HG03025 (cell line): ENCODE measurements at regions not wholly inside any gene's neighbourhood (a gene's known extent, or its start where the extent isn't known, plus 50 kb on each side); places are given as distances from the start of the nearest gene placed in this dataset.

ENCODE experiments used
- ATAC-seq: cut with Tn5 transposase; IDR thresholded peaks from one replicate; pipeline ENCODE4 v1.9.1; 2021; ENCODE audit warnings: mild to moderate bottlenecking, moderate library complexity; ENCODE audit not compliant: unreplicated experiment, low FRiP score

DNA sequence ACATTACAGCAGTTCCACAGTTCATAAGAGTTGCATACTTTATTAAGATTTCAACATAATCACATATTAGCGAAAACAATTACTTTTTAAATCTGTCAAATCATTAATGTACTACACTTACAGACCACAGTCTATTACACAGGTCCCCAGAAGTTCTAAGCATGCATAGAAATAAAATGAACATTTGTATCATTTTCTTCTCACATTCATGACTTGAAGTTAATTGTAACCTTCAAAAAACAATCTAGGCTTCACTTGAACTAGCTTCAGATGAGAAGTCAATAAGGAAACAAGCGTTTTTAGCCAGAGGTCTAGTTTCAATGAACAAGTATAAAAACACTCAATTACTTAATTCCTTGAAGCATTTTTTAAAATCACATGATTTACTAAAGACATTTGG lies 238.3 kb downstream of the HACE1 start:
- ATAC-seq, result no peak

DNA sequence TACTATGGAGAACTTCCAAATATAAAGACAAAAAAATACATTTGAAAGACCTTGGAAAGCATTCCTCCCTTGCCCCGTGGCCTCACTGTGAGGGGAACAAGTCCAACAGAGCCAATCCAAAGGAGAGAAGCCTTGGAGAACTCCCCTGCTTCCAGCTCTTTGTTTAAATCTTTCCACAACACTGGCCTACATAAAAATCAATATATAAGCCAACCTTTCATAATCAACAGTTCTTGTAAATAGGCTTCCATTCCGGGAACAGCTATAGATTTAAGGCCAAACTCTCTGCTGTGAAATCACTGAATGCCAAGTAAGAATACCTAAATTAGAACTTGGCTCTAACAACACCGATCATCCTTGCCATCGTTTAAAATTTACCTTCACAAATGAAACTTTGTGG lies 242.1 kb downstream of the HACE1 start:
- ATAC-seq, result no peak

DNA sequence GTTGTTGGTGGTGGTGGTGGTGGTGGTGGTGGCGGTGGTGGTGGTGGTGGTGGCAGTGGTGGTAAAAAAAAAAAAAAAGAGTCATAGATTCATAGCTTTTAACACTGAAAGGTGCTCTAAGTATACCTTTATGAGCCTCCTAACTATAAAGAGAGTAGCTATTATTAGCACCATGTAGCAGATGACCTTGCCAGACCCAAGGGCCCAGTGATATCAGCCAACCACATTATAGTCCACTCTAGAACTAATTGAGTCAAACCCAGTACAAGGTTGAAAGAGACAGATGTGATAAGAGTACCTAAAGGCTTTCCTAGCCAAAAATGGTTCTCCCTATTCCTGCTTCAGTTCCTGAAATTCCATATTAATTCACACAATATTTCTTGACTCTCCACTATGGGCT lies 245.3 kb downstream of the HACE1 start:
- ATAC-seq, result no peak

DNA sequence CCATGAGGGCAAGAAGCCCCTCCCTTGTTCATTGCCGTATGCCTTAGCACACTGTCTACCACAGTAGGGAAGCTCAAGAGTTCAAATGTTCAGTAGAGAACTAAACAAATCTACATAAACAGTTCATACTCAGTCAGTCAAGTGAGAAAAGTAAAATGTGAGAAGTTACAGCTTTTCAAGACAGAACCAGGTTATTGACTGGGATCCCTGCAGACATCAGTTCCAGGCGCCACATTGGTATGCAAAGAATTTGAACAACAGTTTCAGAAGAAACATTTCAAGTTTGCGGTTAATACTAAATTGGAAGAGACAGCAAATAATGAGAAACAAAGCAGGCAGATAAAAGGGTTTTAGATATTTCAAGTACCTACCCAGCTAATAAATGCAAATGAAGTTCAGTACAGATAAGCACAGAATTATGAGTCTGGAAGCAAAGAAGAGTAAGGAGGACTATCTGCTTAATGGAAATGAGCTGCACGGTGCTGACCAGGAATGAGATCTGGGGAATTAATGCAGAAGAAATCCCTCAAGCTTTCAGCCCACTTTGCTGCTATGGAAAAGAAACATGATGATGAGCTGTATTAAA lies 246.2 kb downstream of the HACE1 start:
- ATAC-seq, result no peak

DNA sequence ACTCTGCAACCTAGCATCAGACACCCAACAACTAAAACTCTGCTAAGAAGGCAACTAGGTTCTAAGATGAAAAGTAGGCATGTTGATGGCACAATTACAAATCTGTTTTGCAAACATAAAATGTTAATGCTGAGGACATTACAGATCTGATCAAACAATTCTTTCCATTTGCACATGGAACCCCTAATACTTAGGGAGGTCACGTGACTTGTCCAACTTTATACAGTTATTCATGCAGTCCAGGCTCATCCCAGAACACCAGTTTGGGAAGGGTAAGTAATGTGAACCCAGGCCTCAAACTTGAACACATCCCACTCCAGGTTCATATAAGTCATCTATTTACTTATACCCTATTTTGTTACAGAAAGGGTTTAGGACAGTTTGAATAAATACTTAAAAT lies 247.2 kb downstream of the HACE1 start:
- no peak for ATAC-seq

DNA sequence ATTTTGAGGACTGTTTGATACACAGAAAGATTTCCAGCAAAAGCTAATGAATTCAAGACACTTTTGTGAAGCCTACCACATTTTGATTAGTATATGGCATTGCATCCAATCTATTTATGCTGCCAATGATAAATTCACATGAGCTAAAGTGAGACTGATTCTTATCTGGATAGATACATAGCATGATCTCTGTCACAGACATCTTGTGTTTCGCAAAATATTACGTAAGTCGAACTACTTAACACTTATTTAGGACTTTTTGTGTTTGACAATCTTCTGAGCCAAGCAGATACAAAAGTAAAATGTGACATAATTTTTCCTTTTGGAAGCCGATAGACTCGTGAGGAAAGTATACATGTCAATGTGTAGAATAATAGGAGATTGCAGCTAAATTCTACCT lies 251.6 kb downstream of the HACE1 start:
- no peak for ATAC-seq

DNA sequence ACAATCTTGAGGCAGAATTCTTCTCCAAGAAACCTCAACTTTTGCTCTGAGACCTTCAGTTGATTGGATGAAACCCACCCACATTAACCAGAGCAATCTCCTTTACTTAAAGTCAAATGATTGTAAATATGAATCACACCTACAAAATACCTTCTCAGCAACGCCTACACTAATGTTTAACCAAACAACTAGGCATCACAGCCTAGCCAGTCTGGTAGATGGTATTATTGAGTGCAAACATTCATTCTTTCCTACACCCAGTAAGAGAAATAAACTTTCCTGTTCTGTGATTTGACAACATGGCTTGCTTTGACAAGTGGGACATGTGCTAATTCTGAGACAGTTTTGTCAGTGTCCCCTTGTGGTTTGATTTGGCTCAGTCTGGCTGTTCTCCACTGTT lies 252.2 kb downstream of the HACE1 start:
- ATAC-seq, result no peak

DNA sequence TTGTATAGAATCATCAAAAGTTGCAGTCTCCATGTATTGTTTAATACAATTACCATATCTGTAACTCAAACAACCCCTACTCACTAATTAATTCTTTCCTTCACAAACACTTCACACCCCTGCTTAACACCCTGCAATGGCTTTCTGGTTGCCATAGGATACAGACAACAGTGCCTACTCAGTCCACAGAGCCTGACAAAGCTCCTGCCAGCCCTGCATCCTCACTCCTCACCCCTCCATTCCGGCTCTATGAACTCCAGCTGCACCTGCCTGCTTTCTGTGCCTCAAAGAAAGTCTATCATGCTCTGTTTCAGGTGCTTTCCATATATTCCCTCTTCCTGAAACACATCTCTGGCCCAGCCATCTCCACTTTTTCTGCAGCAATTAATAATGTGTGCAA lies 253.4 kb downstream of the HACE1 start:
- ATAC-seq, result no peak

DNA sequence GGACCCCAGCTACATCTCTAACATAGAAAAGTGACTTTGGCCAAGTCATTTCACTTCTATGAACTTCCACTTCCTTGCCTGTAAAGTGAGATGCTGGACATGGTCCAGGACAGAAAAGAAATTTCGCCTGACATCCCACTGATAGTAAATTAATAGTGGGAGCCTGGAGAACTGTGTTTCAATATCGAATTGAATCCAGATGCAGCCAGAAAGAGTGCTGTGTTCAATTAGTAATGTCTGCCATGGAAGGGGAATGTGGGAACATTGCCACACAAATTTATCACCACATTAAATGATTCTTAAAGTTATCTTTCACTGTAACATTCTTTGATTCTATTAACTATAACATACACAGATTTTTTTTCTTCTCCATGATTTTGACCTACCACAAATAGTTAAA lies 255.0 kb downstream of the HACE1 start:
- no peak for ATAC-seq

DNA sequence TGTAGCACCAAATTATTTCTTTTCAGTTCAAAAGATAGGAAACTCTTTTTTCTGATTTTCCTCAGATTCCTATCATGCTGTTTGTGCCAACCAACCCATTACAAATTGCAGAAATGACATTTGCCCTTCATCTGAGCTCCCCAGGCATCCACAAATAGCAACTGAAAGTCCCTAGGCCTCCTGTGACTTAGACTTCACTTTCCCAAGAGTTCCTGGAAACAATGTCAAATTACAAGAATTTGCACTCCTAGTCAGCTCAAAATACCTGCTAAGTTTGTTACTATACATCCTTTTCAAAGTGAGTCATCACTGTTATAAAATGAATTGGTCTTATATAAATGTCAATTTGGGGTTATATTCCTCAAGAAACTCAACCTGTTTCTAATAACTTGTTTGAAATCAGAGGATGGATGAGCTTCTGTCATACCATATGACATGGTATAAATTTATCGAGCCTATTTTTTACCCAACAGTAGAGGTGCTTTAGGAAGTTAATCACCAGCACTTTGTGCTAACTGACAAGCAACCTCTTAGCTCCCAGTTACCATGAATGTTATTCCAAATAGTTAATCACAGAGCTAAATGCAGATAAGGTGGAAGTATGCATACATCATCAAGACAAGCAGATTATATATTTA lies 256.5 kb downstream of the HACE1 start:
- no peak for ATAC-seq

DNA sequence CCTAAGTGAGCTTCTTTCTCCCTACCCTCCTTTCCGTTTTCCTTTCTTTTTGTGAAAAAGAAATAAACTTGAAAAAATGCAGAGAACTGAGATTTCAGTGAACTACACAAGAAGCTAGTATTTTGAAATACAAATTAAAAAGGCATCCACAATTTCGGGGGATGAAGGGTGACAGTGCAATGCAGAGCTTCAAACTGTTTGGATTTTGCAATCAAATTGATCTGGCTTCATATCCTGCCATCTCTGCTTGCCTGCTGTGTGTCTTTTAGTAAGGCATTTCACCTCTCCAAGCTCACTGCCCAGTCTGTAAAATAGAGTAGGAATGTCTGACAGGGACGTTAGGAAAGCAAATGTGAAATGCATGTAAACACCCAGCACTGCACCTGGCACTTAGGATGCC lies 258.0 kb downstream of the HACE1 start:
- no peak for ATAC-seq

DNA sequence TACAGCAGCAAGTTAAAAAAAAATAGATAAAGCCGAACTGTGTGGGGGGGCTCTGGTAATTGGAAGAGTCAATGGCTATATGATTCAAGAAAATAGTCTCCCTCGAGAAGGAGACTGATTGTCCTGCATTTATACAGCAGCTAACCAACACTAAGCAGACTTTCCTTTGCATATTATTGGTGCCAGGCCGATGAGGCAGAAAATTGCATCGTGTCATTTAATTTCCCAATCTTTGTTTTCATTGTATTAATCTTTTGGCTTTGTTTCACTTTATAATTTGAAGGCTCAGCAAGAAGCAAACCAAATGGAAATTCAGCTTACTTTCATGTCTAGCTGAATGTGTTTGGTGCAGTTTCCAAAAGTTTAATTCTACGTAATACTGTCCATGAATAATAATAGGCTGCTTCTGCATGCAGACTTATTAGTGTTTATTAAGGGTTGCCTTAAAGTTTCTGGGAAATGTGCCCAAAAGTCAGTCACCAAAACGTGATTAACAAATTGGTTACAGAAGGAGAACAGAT lies 258.5 kb downstream of the HACE1 start:
- ATAC-seq, result no peak

DNA sequence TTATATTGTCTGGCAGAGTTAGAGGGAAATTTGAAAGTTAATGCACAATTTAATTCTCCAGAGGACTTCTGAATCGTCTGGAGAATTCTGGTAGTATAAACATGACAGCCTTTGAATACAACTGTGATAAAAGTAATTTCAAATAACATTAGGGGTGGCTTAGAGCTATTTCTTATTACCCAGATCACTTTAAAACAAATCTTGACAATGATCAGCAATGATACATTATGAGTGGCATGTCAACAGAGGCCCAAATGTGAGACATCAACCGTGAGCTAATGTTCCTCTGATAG lies 259.1 kb downstream of the HACE1 start:
- no peak for ATAC-seq

DNA sequence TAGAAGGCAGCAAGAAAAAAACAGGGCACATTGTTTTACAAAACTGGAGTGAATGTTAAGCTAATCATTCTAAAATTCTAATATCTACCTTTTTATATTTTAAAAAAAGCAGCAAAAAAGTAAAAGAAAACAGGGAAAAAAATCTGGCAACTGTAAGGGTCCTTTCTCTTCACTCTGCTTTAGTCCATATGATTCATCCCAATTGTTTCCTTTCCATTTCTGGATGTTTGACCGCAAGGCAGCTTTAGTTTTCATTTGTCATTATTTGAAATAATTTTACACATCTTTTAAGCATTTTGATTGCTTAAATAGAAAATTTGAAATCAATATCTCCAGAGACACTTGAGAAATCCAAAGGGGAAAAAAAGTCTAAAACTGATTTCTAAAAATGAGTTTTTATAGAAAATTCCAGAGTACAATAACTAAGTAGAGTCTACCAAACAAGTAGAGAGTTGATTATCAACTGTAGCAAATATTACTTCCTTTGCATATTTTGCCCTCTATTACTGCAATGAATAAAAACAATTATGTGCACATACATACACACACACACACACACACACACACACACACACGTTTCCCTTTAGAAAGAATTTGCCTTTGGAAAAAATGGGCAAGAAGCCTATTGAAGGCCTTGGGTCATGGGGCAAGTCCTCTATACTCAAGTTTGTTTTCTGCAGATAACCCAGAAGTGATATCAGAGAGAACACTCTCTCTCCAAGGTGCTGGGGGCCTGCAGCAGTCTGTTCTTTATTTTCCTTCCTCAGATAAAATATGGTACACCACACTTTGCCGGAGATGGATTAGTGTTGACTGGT lies 259.7 kb downstream of the HACE1 start:
- ATAC-seq, result no peak

DNA sequence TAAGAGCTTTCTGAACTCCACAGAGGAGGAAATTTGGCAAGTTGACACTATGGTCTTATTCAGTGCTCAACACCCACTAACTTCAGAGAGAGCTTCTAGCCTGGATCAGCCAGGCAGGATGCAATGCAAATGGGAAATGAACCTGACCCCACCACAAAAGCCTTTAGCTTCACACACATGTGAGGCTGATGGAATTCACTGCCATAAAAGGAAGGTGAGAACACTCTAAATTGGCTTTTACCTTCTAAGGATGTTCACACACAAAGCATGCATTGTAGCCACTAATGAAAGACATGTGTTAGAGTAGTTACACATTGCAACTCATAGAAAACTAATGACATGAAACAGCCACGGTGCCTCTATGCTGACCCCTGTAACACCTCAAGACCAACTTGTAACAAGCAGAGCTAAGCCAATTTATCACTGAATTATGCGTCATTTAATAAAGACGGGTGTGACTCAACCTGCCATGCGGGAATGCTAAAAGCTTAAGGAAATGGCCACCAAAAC lies 262.1 kb downstream of the HACE1 start:
- no peak for ATAC-seq

DNA sequence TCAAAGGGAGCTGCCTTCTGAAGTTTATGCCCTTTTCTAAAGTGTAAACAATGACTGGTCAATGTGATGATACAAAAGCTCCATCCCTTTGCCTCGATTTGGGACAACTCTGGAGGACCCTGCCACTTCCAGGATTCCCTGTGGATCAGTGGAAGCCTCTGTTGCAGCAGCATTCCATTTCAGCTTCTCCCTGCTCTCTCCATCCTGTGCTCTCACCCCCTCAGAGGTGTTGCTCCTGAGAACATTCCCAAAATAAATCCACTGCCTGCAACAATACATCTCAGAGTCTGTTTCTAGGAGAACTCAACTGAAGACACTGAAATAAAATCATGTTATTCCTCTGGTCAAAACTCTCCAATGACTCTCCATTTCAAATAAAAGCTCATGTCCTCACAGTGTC lies 263.6 kb downstream of the HACE1 start:
- no peak for ATAC-seq

DNA sequence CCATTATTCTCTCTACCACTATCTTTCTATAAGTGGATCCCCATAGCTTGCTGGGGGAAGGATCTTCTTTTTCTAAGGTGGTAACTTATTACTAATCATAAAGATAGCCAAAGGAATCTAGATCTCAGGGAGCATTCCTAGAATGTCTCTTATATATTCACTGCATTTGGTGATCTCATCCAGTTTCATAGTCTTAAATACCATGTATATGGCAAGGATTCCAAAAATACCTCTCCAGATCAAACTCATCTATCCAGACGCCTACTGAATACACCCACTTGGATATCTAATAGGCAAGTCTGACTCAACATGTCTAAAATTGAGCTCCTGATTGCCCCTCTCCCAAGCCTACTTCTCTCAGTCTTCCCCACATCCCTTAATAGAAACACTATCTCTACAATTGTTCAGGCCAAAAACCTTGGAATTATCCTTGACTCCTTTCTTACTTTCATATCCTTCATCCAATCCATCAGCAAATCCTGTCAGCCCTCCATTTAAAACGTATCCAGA lies 264.4 kb downstream of the HACE1 start:
- ATAC-seq, result no peak

DNA sequence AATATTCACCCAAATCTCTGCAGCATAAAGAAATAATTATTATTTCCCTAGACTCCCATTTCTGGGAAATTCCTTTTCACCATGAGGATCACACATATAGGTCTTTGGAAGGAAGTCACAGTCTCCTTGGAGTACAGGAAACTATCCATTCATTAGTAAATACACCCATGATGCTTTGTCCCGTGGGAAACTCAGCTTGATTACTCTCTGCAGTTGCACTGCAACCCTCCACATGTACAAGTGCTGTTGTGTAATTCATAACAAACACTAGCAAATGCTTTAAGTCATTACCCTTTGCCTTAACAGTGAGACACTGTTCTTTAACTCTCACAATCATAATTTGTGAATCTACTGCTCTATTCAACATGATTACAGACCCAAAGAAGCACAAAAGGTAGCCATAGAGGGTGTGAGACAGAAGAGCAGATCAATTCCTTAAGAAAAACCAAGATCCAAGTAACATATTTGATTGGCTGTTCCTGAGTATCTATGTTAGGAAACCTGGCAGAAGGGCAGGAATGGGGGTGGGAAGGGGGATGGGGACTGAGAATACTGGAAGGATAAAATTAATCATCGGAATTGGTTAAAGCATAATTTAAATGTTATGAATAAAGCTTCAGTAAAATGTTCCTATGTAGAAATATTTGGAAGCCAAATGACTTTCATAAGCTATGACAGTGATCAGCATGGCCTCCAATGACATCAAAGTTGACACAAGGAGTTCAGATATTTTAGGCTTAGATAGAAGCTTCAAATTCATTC lies 268.0 kb downstream of the HACE1 start:
- ATAC-seq, result no peak

DNA sequence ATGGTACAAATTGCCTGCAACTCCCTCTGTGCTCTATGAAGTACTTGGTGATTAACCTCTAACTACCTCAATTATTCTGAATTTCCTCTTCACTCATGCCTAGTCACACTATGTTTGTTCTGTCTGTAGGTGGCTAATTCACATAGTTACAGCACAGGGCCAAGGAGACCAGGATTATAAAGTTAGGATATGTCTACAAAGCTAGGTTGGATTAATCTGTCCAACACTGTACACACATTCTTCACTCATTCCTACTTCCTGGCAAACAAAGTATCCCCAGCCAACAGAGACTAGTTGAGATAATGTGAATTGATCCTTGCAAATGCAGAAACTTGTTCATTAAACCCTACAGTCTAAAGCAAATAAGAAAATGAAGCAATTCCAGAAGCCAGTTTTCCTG lies 269.8 kb downstream of the HACE1 start:
- ATAC-seq, result no peak

DNA sequence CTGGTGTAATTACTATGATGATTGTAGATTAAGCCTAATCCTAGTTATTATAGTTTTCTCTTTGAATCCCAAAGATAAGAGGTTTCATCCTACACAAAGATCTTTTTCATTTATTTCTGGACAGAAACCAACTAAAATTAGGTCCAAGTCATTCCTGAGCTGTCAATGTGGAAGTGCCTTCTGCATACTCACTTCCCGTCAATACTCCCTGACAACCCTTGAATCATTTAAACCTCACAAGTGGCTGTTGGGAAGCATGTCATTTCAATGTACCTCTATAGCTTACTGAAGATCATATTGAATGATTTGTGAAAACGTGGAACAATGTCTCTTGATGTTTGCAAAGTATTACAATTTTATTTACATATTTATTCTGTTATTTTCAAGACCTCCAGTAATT lies 274.1 kb downstream of the HACE1 start:
- ATAC-seq, result no peak

DNA sequence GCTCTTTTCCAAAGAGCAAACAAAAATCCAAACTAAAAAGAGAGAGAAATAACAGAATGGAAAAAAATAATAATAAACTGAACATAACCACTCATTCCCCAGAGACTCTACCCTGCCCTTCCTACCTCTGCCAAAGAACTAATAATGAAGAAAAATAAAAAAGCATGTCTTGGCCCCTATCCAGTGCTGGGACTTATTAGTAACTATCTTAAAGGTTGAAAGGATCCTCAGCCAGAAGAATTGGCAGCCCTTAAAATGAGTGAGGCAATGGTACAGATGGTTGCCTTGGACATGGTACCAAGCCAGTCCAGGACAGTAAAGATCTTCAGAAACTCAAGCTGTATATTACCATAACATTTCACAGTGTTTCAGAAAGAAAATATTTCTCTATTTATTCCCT lies 279.3 kb downstream of the HACE1 start:
- ATAC-seq, result no peak
